GM12872 (cell line): ENCODE measurements at regions not wholly inside any gene's neighbourhood (a gene's known extent, or its start where the extent isn't known, plus 50 kb on each side); places are given as distances from the start of the nearest gene placed in this dataset.

Experiments used
- CTCF ChIP-seq: IDR thresholded peaks from 3 replicates; pipeline ENCODE4 v1.5.1; 2011; ENCODE audit warnings: low read depth, mild to moderate bottlenecking, low read length, moderate library complexity; ENCODE audit not compliant: insufficient read depth

DNA sequence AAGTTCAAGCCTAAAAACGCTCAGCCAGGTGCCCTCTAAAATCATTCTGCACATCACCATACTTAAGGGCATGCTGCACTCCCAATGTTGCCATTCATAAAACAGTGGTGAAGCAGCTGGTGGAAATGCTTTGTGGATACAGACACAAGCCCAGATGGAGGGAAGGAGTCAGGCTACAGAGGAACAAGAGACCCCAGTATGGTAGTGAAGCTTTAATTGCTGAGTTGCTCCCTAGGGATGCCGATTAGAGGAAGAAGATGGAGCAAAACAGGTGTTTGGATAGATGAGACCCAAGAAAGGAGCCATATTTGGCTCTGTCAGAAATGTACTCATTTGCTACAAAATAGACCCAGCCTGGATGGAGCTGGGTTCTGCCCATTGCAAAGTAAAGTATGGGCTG lies 230.5 kb downstream of the NSG2 start:
- TF ChIP-seq CTCF, result no peak

GRCh38 chr5:174281089-174281760 lies 235.7 kb downstream of the NSG2 start:
- no peak for TF ChIP-seq CTCF

DNA sequence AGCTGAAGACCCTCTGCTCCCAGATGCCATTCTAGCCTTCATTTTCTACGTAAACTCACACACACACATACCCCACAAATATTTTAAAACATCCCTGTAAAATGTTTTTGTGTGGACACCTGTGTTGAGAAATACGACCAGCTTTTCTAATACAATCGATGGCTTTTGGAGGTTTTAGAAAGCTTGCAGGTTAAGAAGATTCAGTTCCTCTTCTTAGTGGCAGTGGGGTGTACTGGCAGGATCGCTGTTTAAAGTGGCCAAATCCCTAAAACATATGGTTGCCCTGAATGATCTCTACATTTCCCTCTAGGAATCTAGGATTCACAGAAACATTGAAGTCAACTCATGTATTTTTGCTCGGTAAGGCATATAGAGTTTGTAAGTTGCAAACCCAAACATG lies 236.3 kb downstream of the NSG2 start:
- TF ChIP-seq CTCF, result no peak

- TF ChIP-seq CTCF, result no peak
These were observed 236.9 kb downstream of the NSG2 start for GRCh38 chr5:174282391-174282790.

GRCh38 chr5:174283211-174284005 lies 237.9 kb downstream of the NSG2 start:
- TF ChIP-seq CTCF, result no peak

DNA sequence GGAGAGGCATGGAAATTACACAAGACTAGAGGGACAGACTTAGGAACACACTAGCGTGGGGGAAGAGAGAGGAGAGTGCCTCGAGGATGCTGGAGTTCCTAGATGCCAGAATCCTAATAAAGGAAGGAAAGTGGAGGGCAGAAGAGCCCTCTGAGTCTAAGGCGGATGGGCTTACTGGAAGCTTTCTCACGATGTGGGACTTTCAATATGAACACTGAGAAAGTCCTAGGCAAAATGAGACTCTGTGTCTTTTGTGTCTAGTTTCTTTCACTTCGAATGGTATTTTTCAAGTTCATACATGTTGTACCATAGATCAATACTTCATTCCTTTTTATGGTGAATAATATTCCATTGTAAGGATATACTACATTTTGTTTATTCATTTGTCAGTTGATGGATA lies 239.4 kb downstream of the NSG2 start:
- no peak for TF ChIP-seq CTCF

- TF ChIP-seq CTCF, result no peak
These were observed 242.3 kb downstream of the NSG2 start for GRCh38 chr5:174287761-174288160.
